ENCODE measurements at regions not wholly inside any gene's neighbourhood (a gene's known extent, or its start where the extent isn't known, plus 50 kb on each side); places are given as distances from the start of the nearest gene placed in this dataset.

- TF ChIP-seq TEAD4 (IDR thresholded peaks at IDR 0.05) (no peak), TAF1 (IDR thresholded peaks at IDR 0.05; ENCODE audit: low read depth) (no peak), REST (IDR thresholded peaks at IDR 0.05; ENCODE audit: low read depth) (no peak), CEBPB (IDR thresholded peaks at IDR 0.05) (no peak), EGR1 (IDR thresholded peaks at IDR 0.05) (no peak), NFIC (IDR thresholded peaks at IDR 0.05) (no peak), TCF12 (IDR thresholded peaks at IDR 0.05; ENCODE audit: low read depth) (no peak), CREB1 (IDR thresholded peaks at IDR 0.05; ENCODE audit: low read depth) (no peak), EP300 (IDR thresholded peaks at IDR 0.05; ENCODE audit: borderline replicate concordance) (no peak), RAD21 (IDR thresholded peaks at IDR 0.05; ENCODE audit: low read depth) (no peak), MAX (IDR thresholded peaks at IDR 0.05) (no peak), FOXM1 (IDR thresholded peaks at IDR 0.05; ENCODE audit: borderline replicate concordance, low read depth) (no peak)
- TF ChIP-seq, protein P1, sequence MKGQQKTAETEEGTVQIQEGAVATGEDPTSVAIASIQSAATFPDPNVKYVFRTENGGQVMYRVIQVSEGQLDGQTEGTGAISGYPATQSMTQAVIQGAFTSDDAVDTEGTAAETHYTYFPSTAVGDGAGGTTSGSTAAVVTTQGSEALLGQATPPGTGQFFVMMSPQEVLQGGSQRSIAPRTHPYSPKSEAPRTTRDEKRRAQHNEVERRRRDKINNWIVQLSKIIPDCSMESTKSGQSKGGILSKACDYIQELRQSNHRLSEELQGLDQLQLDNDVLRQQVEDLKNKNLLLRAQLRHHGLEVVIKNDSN (IDR thresholded peaks at IDR 0.05), result no peak
Observed at GRCh38 chr11:116170526-116171120, 602.2 kb downstream of the BUD13 start.

DNA sequence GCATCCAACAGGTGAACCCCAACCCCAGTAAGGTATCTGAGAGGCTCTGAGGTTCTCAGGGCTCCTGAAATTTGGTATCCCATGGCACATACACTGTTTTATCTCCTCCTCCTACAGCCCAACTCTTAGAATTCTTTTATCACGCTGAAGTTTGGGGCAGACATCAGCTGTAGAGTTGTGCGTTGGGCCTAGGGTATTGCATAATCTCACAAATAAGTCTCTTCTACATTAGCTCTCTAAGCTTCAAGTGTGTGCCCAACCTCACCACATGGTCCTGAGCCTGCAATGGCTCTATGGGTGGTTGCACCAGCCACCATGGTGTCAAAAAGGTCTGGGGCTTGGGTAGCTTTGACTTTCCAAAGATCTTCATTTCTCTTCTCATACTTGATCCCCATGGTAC, 603.0 kb downstream of the BUD13 start:
- TF ChIP-seq FOXM1 (IDR thresholded peaks at IDR 0.05; ENCODE audit: borderline replicate concordance, low read depth) (no peak), YY1 (IDR thresholded peaks at IDR 0.05; ENCODE audit: low read depth) (no peak), CREB1 (IDR thresholded peaks at IDR 0.05; ENCODE audit: low read depth) (no peak), TEAD4 (IDR thresholded peaks at IDR 0.05) (no peak), EP300 (IDR thresholded peaks at IDR 0.05; ENCODE audit: borderline replicate concordance) (no peak), EGR1 (IDR thresholded peaks at IDR 0.05) (no peak), ZBTB7A (IDR thresholded peaks at IDR 0.05; ENCODE audit: low read depth) (no peak), REST (IDR thresholded peaks at IDR 0.05; ENCODE audit: low read depth) (no peak), TCF12 (IDR thresholded peaks at IDR 0.05; ENCODE audit: low read depth) (no peak), CEBPB (IDR thresholded peaks at IDR 0.05) (no peak)
- TF ChIP-seq, protein P1 (IDR thresholded peaks at IDR 0.05), result no peak

DNA sequence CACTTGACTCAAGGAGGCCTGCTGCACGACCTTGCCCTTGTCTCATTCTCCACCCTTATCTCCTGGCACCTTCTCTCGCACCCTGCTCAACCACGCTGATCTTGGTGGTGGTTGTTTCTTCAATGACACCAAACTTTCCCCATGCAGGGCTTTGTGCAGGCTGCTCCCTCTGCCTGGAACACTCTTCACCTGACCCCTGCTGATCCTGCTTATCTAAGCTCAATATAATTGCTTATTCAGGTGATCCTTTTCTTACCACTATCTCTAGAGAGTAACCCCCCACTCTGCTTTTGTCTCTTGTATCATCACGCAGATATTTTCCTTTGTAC, 604.4 kb downstream of the BUD13 start:
- TF ChIP-seq EP300 (IDR thresholded peaks at IDR 0.05; ENCODE audit: borderline replicate concordance) (no peak), ZBTB7A (IDR thresholded peaks at IDR 0.05; ENCODE audit: low read depth) (no peak), YY1 (IDR thresholded peaks at IDR 0.05; ENCODE audit: low read depth) (no peak), TEAD4 (IDR thresholded peaks at IDR 0.05) (no peak)
- TF ChIP-seq, protein P1 (IDR thresholded peaks at IDR 0.05), result no peak

DNA sequence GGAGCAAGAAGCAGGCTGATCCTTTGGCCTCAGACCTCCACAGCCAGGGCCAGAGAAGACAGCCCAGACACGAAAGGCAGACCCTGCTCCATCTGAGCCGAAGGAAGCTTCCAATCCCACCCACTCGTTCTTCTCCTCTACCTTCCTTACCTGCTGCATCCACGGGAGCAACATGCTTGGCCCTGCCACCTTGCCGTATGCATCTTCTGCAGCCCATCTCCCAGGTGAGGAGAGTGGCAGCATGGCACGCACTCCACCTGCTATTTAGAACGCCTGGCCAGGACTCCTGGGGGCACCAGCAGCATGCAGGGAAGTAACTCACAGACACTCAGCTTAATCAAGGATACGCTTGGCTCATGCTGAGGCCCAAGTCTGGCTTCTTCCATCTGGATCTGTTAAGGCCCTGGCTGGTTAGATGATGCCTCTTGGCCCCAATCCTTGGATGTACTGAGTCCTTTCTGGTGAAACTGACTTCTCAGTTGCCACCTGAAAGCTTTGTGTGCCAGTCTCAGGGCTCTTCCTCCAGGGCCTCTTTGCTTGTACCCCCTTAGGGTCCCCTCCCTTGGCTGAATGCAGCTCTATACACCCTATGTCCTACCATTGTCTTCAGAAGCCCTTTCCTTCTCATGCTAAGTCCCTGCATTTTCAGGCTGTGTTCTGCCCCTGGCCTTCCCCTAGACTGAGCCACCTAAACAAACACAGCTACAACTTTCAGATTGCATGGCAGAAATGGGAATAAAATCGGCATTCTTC, 604.9 kb downstream of the BUD13 start:
- no peak for TF ChIP-seq CEBPB (IDR thresholded peaks at IDR 0.05)
- TF ChIP-seq YY1 (IDR thresholded peaks at IDR 0.05; ENCODE audit: low read depth), result no peak
- no peak for TF ChIP-seq EGR1 (IDR thresholded peaks at IDR 0.05)

- TF ChIP-seq EGR1 (IDR thresholded peaks at IDR 0.05), result no peak
- no peak for TF ChIP-seq EP300 (IDR thresholded peaks at IDR 0.05; ENCODE audit: borderline replicate concordance)
- no peak for TF ChIP-seq NFIC (IDR thresholded peaks at IDR 0.05)
- TF ChIP-seq TEAD4 (IDR thresholded peaks at IDR 0.05), result no peak
- TF ChIP-seq RAD21 (IDR thresholded peaks at IDR 0.05; ENCODE audit: low read depth), result no peak
- no peak for TF ChIP-seq REST (IDR thresholded peaks at IDR 0.05; ENCODE audit: low read depth)
- TF ChIP-seq, protein P1 (IDR thresholded peaks at IDR 0.05), result no peak
- TF ChIP-seq TCF12 (IDR thresholded peaks at IDR 0.05; ENCODE audit: low read depth), result no peak
- TF ChIP-seq ZBTB7A (IDR thresholded peaks at IDR 0.05; ENCODE audit: low read depth), result no peak
- TF ChIP-seq FOXM1 (IDR thresholded peaks at IDR 0.05; ENCODE audit: borderline replicate concordance, low read depth), result no peak
- no peak for TF ChIP-seq TAF1 (IDR thresholded peaks at IDR 0.05; ENCODE audit: low read depth)
Observed at GRCh38 chr11:116166573-116167465, 606.0 kb downstream of the BUD13 start.

All from Ishikawa (cell line).